ENCODE measurements at regions not wholly inside any gene's neighbourhood (a gene's known extent, or its start where the extent isn't known, plus 50 kb on each side); places are given as distances from the start of the nearest gene placed in this dataset.

DNA sequence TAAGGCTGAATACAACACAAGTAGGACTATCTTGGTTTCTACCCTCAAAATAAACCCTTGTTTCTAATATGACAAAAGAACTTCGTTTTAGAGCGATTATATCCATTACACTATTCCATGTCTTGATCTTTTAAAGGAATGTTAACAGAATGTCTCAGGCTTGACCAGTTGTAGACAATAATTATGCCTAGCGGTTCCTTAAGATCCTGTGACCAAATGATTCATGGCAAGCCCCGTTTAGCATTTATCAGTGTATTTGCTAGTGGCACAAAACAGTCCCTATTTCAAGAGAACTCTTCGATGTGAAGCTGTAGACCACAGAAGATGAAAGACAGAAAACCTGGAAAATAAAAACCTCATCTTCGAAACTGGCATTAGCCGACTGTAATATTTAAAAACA, 200.9 kb upstream of the SOX9 start:
- TF ChIP-seq, protein P1, sequence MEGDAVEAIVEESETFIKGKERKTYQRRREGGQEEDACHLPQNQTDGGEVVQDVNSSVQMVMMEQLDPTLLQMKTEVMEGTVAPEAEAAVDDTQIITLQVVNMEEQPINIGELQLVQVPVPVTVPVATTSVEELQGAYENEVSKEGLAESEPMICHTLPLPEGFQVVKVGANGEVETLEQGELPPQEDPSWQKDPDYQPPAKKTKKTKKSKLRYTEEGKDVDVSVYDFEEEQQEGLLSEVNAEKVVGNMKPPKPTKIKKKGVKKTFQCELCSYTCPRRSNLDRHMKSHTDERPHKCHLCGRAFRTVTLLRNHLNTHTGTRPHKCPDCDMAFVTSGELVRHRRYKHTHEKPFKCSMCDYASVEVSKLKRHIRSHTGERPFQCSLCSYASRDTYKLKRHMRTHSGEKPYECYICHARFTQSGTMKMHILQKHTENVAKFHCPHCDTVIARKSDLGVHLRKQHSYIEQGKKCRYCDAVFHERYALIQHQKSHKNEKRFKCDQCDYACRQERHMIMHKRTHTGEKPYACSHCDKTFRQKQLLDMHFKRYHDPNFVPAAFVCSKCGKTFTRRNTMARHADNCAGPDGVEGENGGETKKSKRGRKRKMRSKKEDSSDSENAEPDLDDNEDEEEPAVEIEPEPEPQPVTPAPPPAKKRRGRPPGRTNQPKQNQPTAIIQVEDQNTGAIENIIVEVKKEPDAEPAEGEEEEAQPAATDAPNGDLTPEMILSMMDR (conservative IDR thresholded peaks at IDR 0.05): no peak
- TF ChIP-seq EZH2 (IDR thresholded peaks at IDR 0.05; ENCODE audit: low read depth): no peak

Data from PC-9 (cell line).